Naive B cell (primary cell): ENCODE measurements at regions not wholly inside any gene's neighbourhood (a gene's known extent, or its start where the extent isn't known, plus 50 kb on each side); places are given as distances from the start of the nearest gene placed in this dataset.

ENCODE experiments used
- ATAC-seq, 2 donors: fragments of 150-1000 bp; cut with Tn5 transposase; 2 replicates each; pipeline ENCODE4 v1.10.0; 2021; ENCODE audit warnings: low read depth in 2 of 2, mild to moderate bottlenecking in 2 of 2, moderate library complexity in 2 of 2
- DNase-seq: peaks from one replicate; pipeline ENCODE4 v3.0.0; 2022
- H3K27ac Mint-ChIP-seq, 6 donors: one replicate each; pipeline ENCODE4 v1.8.0; 2020 to 2022; ENCODE audit warnings: mild to moderate bottlenecking in 6 of 6, mixed read lengths in 6 of 6, moderate library complexity in 5 of 6, inconsistent platforms in 2 of 6
- H3K27me3 Mint-ChIP-seq, 3 donors: one replicate each; pipeline ENCODE4 v1.8.0; 2021 to 2022; ENCODE audit warnings: mixed read lengths in 3 of 3, mild to moderate bottlenecking in 1 of 3
- H3K36me3 Mint-ChIP-seq, 2 donors: one replicate each; pipeline ENCODE4 v1.8.0; 2020 to 2022; ENCODE audit warnings: mixed read lengths in 2 of 2, inconsistent platforms in 1 of 2, mild to moderate bottlenecking in 1 of 2
- H3K4me1 Mint-ChIP-seq, 3 donors: one replicate each; pipeline ENCODE4 v1.8.0; 2020 to 2022; ENCODE audit warnings: mixed read lengths in 3 of 3, inconsistent platforms in 1 of 3, mild to moderate bottlenecking in 1 of 3, moderate library complexity in 1 of 3
- H3K4me3 Mint-ChIP-seq, 8 donors: one replicate each; pipeline ENCODE4 v1.8.0; 2020 to 2022; ENCODE audit warnings: mild to moderate bottlenecking in 8 of 8, mixed read lengths in 8 of 8, moderate library complexity in 8 of 8, inconsistent platforms in 2 of 8
- H3K9me3 Mint-ChIP-seq, 7 donors: one replicate each; pipeline ENCODE4 v1.8.0; 2020 to 2022; ENCODE audit warnings: mixed read lengths in 7 of 7, mild to moderate bottlenecking in 5 of 7, inconsistent platforms in 2 of 7, moderate library complexity in 1 of 7

DNA sequence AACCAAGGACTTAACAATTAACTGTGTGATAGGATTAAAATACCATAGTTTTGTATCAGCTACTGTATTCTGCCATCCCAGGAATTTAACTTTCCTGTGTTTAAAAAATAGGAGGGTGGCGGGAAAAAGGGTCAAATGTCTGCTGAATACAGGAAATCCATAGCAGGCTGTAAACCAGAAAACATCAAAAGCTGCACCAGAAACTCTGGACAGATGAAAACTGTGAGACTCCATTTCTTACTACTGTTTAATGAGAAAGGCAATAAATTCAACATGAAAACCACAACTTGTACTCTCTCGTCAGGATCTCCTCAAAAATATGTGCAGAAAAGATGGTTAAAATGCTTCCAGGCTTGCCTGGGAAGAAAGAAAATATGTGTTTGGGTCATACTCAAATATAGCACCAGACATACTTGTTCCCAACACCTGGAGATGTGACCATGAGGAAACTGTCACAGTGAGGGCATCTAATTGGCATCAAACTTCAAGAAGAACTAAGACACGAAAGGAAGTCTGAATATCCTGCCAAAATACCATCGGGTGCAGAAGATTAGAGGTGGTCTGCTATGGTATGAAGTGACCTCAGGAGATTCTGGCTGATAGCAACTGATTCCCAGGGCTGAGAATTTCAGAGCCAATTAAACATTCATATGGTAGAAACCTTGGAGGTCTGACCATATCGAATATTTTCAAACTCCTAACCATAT lies 164.7 kb upstream of the TARS1 start:
- Mint-ChIP-seq H3K4me1 (no peaks in the 10 kb centered on the region), H3K27me3 (no peaks in the 10 kb centered on the region), H3K36me3 (no peaks in the 10 kb centered on the region), H3K9me3 (peaks cover 0 to 3% (median 0%) of the 10 kb centered on the region in 7 donors), H3K27ac (no peak overlapping the region), H3K4me3 (no peak overlapping the region)
- no peak for DNase-seq
- no peak for ATAC-seq

DNA sequence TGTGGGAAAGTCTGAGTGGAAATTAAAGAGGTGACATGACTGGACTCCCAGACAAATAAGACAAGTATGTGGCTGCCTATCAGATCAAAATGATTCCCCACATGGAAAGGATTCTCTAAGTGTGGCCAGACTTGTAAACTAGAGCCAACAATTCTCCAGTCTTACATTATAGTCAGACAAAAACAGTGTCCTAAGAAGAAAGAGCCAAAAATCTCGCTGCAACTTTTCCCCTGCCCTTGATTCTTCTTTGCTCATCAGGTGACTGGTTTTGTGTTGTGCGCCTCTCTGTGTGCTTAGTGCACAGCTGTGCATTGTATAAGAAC lies 164.2 kb upstream of the TARS1 start:
- no peak for DNase-seq
- H3K27ac Mint-ChIP-seq: no peak overlapping the region
- H3K4me3 Mint-ChIP-seq: no peak overlapping the region
- H3K27me3 Mint-ChIP-seq: no peaks in the 10 kb centered on the region
- ATAC-seq: no peak
- H3K9me3 Mint-ChIP-seq: peaks cover 0 to 3% (median 0%) of the 10 kb centered on the region in 7 donors
- H3K4me1 Mint-ChIP-seq: no peaks in the 10 kb centered on the region
- no peaks in the 10 kb centered on the region for H3K36me3 Mint-ChIP-seq

DNA sequence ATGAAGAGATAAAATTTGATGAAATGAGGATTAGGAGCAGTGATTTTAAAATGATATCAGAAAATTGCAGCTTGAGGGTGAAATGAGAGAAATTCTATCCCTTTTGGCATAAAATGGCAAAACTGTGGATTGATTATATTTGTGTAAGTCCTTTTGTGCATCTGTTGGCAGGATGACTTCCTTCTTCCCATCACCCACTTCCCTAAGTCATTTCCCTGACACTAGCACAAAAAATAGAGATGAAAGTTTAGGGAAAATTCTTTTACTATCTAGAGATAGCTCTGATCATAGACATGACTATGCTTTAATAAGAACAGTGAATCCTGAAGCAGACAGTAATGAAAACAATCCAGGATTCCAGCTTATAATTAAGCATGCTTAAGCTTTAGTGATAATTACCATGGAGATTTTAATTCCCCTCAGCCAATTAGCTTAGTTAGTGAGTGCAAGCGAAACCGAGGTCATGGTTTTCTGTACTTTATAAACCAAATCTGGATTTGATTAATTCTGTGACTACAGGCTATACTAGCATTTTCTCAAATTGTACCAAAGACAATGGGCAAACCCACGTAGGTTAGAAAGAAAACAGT lies 163.6 kb upstream of the TARS1 start:
- no peak for ATAC-seq
- H3K4me1 Mint-ChIP-seq: no peaks in the 10 kb centered on the region
- no peaks in the 10 kb centered on the region for H3K36me3 Mint-ChIP-seq
- H3K27ac Mint-ChIP-seq: no peak overlapping the region
- peaks cover 0 to 3% (median 0%) of the 10 kb centered on the region in 7 donors for H3K9me3 Mint-ChIP-seq
- DNase-seq: no peak
- no peaks in the 10 kb centered on the region for H3K27me3 Mint-ChIP-seq
- H3K4me3 Mint-ChIP-seq: no peak overlapping the region

DNA sequence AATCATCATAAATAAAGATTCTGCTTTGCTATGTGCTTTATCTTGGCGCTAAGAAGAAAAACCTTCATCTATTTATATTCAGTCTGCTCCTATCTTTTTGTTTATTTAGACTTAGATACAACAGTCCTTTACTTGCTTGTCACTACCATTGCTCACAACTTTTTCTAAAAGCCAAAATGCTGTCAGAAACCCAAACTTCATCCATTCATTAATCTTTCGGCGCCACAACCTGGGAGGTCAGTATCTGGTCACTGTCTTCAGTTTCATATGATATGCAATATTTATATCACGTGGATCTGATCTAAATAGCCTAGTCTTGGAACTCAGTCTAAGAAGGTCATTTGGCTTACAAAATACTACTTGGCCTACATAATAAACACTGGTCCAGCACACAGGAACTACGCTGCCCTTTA lies 159.3 kb upstream of the TARS1 start:
- Mint-ChIP-seq H3K9me3 (peaks cover 0 to 3% (median 0%) of the 10 kb centered on the region in 7 donors), H3K27me3 (no peaks in the 10 kb centered on the region), H3K27ac (no peak overlapping the region), H3K4me3 (no peak overlapping the region), H3K4me1 (no peaks in the 10 kb centered on the region), H3K36me3 (no peaks in the 10 kb centered on the region)
- DNase-seq (no peak), ATAC-seq (no peak)

DNA sequence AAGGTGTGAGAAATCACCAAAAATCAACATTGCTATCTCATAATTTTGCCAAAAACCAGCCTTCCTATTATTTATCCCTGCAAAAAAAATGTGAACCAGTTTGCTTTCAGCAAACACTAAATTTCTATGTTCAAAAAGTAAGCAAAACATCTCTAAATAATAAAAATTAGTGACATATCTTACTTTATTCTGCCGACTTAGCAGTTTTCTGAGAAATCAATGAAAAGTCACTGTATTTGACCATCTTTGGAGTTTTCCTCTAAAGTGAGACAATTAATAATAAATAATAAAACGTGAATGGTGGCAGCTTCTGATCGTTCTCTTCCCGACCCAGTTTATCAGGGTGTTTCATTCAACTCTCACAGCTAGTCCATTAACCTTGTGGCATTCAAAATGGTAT lies 158.6 kb upstream of the TARS1 start:
- Mint-ChIP-seq H3K27me3 (no peaks in the 10 kb centered on the region), H3K36me3 (no peaks in the 10 kb centered on the region), H3K27ac (no peak overlapping the region), H3K9me3 (peaks cover 0 to 3% (median 0%) of the 10 kb centered on the region in 7 donors), H3K4me3 (no peak overlapping the region), H3K4me1 (no peaks in the 10 kb centered on the region)
- no peak for DNase-seq
- ATAC-seq: no peak

DNA sequence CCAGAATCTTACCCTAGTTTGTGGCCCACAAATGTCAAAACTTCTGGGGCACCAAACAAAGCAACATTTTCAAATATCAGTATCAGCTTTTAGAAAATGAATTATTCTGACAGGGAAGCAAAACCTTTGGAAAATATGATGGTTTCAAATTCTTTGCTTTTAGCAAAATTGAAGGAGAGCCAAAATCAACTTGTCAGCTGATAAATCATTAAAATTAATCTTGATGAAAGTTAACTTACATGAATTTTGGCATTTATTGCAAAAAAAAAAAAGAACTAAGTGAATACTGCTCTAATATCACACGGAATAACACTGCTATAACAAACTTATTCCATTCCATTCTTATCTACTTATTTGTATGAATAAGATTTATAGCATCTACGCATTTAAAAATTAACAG lies 158.1 kb upstream of the TARS1 start:
- Mint-ChIP-seq H3K36me3 (no peaks in the 10 kb centered on the region), H3K4me1 (no peaks in the 10 kb centered on the region), H3K27me3 (no peaks in the 10 kb centered on the region), H3K9me3 (peaks cover 0 to 3% (median 0%) of the 10 kb centered on the region in 7 donors), H3K4me3 (no peak overlapping the region), H3K27ac (no peak overlapping the region)
- DNase-seq (no peak), ATAC-seq (no peak)

DNA sequence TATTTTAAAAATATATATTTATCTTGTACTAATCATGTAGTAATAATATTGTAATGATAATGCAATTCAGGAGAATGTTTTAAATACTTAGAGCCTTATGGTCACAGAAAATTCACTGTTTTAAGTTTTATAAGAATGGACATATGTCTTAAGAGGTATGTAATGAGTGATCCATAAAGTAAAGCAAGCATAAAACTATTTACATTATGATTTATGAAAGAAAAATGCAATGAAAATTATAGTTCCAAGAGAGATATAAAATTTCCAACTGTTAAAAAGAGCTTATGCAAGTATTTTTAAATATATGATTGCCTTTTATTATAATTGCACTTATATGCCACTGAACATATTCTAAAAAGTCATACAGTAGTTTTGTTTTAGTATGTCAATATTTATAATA lies 157.5 kb upstream of the TARS1 start:
- no peak overlapping the region for H3K27ac Mint-ChIP-seq
- no peaks in the 10 kb centered on the region for H3K27me3 Mint-ChIP-seq
- H3K4me3 Mint-ChIP-seq: no peak overlapping the region
- no peak for ATAC-seq
- DNase-seq: no peak
- peaks cover 0 to 3% (median 0%) of the 10 kb centered on the region in 7 donors for H3K9me3 Mint-ChIP-seq
- no peaks in the 10 kb centered on the region for H3K4me1 Mint-ChIP-seq
- no peaks in the 10 kb centered on the region for H3K36me3 Mint-ChIP-seq

DNA sequence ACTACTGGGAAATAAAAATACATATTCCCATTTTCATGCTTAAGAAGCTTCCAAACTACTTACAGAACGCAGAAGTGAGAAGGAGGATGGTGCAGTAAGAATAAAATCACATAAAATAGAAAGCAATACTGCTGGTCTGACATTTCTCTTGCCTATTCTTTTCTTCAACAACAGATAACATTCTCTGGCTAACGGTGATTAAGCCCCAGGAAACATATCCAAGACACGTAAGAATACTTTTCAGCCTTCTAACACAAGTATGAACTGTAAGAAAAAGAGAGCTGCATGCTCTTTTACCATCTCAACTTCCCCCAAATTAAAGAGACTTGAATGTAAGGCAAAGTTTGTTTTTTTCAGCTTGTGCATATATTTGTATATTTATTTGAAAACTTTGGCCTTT lies 156.1 kb upstream of the TARS1 start:
- ATAC-seq: no peak
- no peak overlapping the region for H3K4me3 Mint-ChIP-seq
- H3K27ac Mint-ChIP-seq: no peak overlapping the region
- peaks cover 0 to 3% (median 0%) of the 10 kb centered on the region in 7 donors for H3K9me3 Mint-ChIP-seq
- H3K36me3 Mint-ChIP-seq: no peaks in the 10 kb centered on the region
- H3K4me1 Mint-ChIP-seq: no peaks in the 10 kb centered on the region
- H3K27me3 Mint-ChIP-seq: no peaks in the 10 kb centered on the region
- no peak for DNase-seq

DNA sequence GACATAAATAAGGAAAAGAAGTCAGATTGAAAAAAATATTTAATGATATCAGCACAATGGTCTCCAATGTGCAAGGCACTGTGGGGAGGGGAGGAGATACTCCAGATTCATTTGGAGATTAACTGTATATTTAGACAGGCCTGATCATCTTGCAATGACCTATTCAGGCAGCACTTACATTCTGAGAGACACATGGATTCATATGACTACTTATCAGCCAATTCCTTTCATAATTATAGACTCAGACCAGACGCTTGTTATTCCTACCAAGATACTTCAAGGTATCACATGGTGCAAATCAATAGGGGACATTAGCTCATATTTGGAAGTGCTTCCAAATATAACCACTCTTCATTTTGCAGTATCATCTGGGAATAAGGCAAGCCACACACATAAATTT lies 153.5 kb upstream of the TARS1 start:
- Mint-ChIP-seq H3K9me3 (peaks cover 3 to 18% (median 7%) of the 10 kb centered on the region in 7 donors), H3K36me3 (peaks cover 0 to 9% of the 10 kb centered on the region in 2 donors), H3K27me3 (no peaks in the 10 kb centered on the region), H3K27ac (no peak overlapping the region), H3K4me1 (no peaks in the 10 kb centered on the region), H3K4me3 (no peak overlapping the region)
- no peak for DNase-seq
- no peak for ATAC-seq

DNA sequence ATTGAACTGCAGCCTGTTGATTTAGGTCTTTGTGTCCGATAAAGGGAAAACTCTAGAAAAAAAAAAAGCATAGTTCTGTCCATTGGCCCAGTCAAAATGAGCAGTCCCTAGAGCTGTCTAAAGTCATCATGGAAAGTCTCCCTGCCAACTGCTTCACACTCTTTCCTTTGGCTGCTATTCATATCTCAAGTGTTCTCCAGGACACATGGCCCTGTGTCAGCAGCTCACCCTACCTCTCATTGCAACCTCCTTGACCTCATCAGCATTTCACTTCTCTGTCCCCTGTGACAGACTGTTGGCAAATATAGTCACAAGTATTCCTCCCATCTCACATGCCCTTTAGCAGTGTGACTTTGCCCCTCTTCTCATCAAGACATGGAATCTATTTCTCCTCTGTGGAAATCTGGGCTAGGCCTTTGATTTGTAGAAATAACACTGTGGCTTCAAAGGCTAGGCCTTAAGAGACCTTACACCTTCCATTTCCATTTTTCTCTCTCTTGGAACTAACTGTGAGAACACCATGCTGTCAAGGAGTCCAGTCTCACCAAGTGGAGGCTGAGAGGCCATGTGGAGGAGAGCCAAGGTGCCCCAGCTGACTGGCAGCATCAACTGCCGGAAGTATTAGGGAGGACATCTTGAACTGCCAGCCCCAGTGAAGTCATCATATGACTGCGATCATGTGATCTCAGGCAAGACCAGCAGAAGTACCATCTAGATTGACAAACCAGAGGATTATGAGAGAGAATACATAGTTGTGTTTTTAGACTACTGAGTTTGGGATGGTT lies 149.4 kb upstream of the TARS1 start:
- peak overlapping the region in 1 of 6 donors; percentile 12 for H3K27ac Mint-ChIP-seq
- no peaks in the 10 kb centered on the region for H3K27me3 Mint-ChIP-seq
- DNase-seq (no peak), ATAC-seq (no peak)
- no peak overlapping the region for H3K4me3 Mint-ChIP-seq
- H3K4me1 Mint-ChIP-seq: no peaks in the 10 kb centered on the region
- peaks cover 0 to 9% of the 10 kb centered on the region in 2 donors for H3K36me3 Mint-ChIP-seq
- H3K9me3 Mint-ChIP-seq: peaks cover 3 to 18% (median 7%) of the 10 kb centered on the region in 7 donors

DNA sequence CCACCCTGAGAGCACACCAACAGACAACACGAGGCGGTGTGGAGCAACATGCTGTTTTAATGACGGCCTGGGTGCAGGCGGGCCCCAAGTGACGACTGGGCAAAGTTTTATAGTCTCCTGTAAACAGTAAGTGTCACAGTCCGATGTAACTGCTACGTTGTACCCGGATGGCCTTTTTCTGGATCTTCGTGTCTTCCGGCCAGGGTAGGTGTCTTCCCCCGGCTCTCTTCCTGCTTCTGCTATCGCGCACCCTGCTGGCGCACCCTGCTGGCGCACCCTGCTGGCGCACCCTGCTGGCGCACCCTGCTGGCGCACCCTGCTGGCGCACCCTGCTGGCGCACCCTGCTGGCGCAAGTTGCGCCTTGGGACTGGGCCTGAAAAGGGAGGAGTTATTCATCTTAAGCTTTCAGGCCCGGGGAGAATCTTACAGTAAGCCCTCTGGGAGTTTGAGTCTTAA lies 143.0 kb upstream of the TARS1 start:
- H3K4me1 Mint-ChIP-seq: peaks cover 13 to 20% (median 16%) of the 10 kb centered on the region in 3 donors
- H3K4me3 Mint-ChIP-seq: no peak overlapping the region
- H3K9me3 Mint-ChIP-seq: no peaks in the 10 kb centered on the region
- no peaks in the 10 kb centered on the region for H3K36me3 Mint-ChIP-seq
- DNase-seq: no peak
- H3K27me3 Mint-ChIP-seq: no peaks in the 10 kb centered on the region
- ATAC-seq: no peak
- no peak overlapping the region for H3K27ac Mint-ChIP-seq

DNA sequence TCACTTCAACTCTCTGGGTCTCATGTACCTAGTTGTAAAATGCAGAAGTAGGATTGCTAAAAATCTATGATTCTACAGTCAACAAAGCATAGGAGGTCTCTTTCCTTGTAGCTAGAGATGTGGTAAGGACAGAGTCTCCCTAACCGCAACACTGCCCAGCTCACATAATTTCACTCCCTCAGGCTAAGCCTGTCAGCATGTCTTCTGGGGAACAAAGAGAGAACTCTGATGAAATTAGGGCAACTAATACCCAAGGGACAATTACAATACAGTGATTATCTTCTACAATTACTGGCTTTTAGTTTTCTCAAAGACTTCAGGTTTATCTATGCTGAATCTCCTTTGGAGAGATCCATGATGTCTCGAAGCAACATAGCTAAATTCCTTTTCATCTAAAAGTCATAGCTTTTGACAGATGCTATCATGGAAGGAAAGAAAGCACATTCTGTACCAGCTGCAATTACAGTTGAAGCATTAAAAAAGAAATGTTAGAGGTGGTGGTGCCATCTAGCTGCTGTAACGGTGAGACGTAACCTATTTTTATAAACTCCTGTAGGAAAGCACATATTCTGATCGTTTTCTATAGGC lies 141.1 kb upstream of the TARS1 start:
- Mint-ChIP-seq H3K4me1 (peaks cover 13 to 20% (median 16%) of the 10 kb centered on the region in 3 donors), H3K27me3 (no peaks in the 10 kb centered on the region), H3K27ac (peak overlapping the region in 4 of 6 donors; percentile 6 to 90 (median 76)), H3K4me3 (peak overlapping the region in 5 of 8 donors; percentile 21 to 64 (median 55)), H3K9me3 (no peaks in the 10 kb centered on the region), H3K36me3 (no peaks in the 10 kb centered on the region)
- DNase-seq (peak; percentile 6), ATAC-seq (peak; percentile 74)

DNA sequence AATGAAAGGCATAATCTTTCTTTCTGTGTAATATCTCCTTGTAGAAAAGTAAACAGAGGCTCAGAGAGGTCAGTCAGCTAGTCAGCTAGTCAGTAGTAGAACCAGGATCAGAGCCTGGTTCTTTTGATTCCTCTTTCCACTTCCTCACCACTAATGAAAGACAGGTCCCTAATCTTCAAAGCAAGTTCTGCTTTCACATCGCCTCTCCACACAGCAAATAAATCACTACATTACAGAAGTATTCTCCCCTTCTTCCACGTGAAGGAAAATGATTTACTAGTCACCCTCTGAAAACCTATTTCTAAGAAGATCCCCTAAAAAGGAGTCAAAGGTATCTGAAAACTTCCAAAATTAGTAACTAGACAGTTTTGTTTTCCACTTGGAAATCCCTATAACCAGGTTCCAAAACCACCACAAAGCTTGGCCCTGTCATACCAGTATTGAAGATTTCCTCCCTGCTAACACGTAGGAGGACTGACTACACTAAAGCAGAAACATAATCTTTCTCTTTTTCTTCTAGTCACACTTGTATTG lies 140.5 kb upstream of the TARS1 start:
- Mint-ChIP-seq H3K4me3 (peak overlapping the region in 4 of 8 donors; percentile 21 to 64 (median 54)), H3K27ac (peak overlapping the region in 3 of 6 donors; percentile 6 to 84 (median 6))
- peak; percentile 80 to 81 for ATAC-seq

More for the DNA sequence above, 140.5 kb upstream of the TARS1 start:
- H3K36me3 Mint-ChIP-seq: no peaks in the 10 kb centered on the region
- H3K4me1 Mint-ChIP-seq: peaks cover 13 to 20% (median 16%) of the 10 kb centered on the region in 3 donors
- H3K9me3 Mint-ChIP-seq: no peaks in the 10 kb centered on the region
- no peaks in the 10 kb centered on the region for H3K27me3 Mint-ChIP-seq
- DNase-seq: peak; percentile 29
